ENCODE measurements at regions not wholly inside any gene's neighbourhood (a gene's known extent, or its start where the extent isn't known, plus 50 kb on each side); places are given as distances from the start of the nearest gene placed in this dataset.

- TF ChIP-seq, protein P1, sequence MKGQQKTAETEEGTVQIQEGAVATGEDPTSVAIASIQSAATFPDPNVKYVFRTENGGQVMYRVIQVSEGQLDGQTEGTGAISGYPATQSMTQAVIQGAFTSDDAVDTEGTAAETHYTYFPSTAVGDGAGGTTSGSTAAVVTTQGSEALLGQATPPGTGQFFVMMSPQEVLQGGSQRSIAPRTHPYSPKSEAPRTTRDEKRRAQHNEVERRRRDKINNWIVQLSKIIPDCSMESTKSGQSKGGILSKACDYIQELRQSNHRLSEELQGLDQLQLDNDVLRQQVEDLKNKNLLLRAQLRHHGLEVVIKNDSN (IDR thresholded peaks at IDR 0.05): no peak
- TF ChIP-seq ZBTB7A (IDR thresholded peaks at IDR 0.05; ENCODE audit: low read depth) (no peak), FOXM1 (IDR thresholded peaks at IDR 0.05; ENCODE audit: borderline replicate concordance, low read depth) (no peak), EP300 (IDR thresholded peaks at IDR 0.05; ENCODE audit: borderline replicate concordance) (no peak), EGR1 (IDR thresholded peaks at IDR 0.05) (no peak), RAD21 (IDR thresholded peaks at IDR 0.05; ENCODE audit: low read depth) (no peak), TEAD4 (IDR thresholded peaks at IDR 0.05) (no peak), NFIC (IDR thresholded peaks at IDR 0.05) (no peak), CREB1 (IDR thresholded peaks at IDR 0.05; ENCODE audit: low read depth) (no peak), YY1 (IDR thresholded peaks at IDR 0.05; ENCODE audit: low read depth) (no peak), TCF12 (IDR thresholded peaks at IDR 0.05; ENCODE audit: low read depth) (no peak)
- TF ChIP-seq, protein P2, sequence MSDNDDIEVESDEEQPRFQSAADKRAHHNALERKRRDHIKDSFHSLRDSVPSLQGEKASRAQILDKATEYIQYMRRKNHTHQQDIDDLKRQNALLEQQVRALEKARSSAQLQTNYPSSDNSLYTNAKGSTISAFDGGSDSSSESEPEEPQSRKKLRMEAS (IDR thresholded peaks at IDR 0.05): no peak
These were observed 204.7 kb upstream of the KLF14 start for GRCh38 chr7:130938661-130939060.

GRCh38 chr7:130939321-130940095, 205.5 kb upstream of the KLF14 start:
- TF ChIP-seq, protein P2 (IDR thresholded peaks at IDR 0.05): no peak
- TF ChIP-seq TCF12 (IDR thresholded peaks at IDR 0.05; ENCODE audit: low read depth) (no peak), RAD21 (IDR thresholded peaks at IDR 0.05; ENCODE audit: low read depth) (peak; percentile 23; the same call in 1 of the 2 replicates), ZBTB7A (IDR thresholded peaks at IDR 0.05; ENCODE audit: low read depth) (no peak)
- TF ChIP-seq, protein P1 (IDR thresholded peaks at IDR 0.05): no peak

DNA sequence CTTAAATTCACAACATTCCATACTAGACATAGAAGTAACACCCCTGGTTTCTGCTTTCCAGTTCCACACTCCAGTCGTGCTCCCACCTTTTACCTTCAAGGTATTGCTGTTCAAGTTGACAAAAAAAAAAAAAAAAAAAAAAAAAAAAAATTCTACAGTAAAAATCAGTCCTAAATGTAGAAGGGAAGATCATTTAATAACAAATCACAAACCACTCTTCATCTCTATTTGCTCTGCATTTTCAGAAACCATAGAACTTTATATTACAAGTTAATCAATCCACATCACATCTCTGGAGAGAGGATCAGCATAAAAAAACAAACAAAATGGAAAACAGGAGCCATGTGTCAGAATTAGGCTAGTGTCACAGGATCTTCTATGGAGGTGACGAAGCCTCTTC, 206.3 kb upstream of the KLF14 start:
- no peak for TF ChIP-seq NFIC (IDR thresholded peaks at IDR 0.05)

GRCh38 chr7:130940907-130941306, 206.9 kb upstream of the KLF14 start:
- TF ChIP-seq, protein P1 (IDR thresholded peaks at IDR 0.05): no peak
- TF ChIP-seq YY1 (IDR thresholded peaks at IDR 0.05; ENCODE audit: low read depth): no peak
- no peak for TF ChIP-seq TEAD4 (IDR thresholded peaks at IDR 0.05)
- TF ChIP-seq, protein P3, sequence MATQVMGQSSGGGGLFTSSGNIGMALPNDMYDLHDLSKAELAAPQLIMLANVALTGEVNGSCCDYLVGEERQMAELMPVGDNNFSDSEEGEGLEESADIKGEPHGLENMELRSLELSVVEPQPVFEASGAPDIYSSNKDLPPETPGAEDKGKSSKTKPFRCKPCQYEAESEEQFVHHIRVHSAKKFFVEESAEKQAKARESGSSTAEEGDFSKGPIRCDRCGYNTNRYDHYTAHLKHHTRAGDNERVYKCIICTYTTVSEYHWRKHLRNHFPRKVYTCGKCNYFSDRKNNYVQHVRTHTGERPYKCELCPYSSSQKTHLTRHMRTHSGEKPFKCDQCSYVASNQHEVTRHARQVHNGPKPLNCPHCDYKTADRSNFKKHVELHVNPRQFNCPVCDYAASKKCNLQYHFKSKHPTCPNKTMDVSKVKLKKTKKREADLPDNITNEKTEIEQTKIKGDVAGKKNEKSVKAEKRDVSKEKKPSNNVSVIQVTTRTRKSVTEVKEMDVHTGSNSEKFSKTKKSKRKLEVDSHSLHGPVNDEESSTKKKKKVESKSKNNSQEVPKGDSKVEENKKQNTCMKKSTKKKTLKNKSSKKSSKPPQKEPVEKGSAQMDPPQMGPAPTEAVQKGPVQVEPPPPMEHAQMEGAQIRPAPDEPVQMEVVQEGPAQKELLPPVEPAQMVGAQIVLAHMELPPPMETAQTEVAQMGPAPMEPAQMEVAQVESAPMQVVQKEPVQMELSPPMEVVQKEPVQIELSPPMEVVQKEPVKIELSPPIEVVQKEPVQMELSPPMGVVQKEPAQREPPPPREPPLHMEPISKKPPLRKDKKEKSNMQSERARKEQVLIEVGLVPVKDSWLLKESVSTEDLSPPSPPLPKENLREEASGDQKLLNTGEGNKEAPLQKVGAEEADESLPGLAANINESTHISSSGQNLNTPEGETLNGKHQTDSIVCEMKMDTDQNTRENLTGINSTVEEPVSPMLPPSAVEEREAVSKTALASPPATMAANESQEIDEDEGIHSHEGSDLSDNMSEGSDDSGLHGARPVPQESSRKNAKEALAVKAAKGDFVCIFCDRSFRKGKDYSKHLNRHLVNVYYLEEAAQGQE (IDR thresholded peaks at IDR 0.05; ENCODE audit: low read depth): no peak
- no peak for TF ChIP-seq TAF1 (IDR thresholded peaks at IDR 0.05; ENCODE audit: low read depth)
- TF ChIP-seq FOXM1 (IDR thresholded peaks at IDR 0.05; ENCODE audit: borderline replicate concordance, low read depth): no peak
- TF ChIP-seq RAD21 (IDR thresholded peaks at IDR 0.05; ENCODE audit: low read depth): no peak
- no peak for TF ChIP-seq EGR1 (IDR thresholded peaks at IDR 0.05)
- no peak for TF ChIP-seq TCF12 (IDR thresholded peaks at IDR 0.05; ENCODE audit: low read depth)
- TF ChIP-seq, protein P2 (IDR thresholded peaks at IDR 0.05): no peak
- no peak for TF ChIP-seq ZBTB7A (IDR thresholded peaks at IDR 0.05; ENCODE audit: low read depth)
- TF ChIP-seq CREB1 (IDR thresholded peaks at IDR 0.05; ENCODE audit: low read depth): no peak
- TF ChIP-seq NFIC (IDR thresholded peaks at IDR 0.05): no peak
- TF ChIP-seq CEBPB (IDR thresholded peaks at IDR 0.05): no peak
- no peak for TF ChIP-seq EP300 (IDR thresholded peaks at IDR 0.05; ENCODE audit: borderline replicate concordance)

DNA sequence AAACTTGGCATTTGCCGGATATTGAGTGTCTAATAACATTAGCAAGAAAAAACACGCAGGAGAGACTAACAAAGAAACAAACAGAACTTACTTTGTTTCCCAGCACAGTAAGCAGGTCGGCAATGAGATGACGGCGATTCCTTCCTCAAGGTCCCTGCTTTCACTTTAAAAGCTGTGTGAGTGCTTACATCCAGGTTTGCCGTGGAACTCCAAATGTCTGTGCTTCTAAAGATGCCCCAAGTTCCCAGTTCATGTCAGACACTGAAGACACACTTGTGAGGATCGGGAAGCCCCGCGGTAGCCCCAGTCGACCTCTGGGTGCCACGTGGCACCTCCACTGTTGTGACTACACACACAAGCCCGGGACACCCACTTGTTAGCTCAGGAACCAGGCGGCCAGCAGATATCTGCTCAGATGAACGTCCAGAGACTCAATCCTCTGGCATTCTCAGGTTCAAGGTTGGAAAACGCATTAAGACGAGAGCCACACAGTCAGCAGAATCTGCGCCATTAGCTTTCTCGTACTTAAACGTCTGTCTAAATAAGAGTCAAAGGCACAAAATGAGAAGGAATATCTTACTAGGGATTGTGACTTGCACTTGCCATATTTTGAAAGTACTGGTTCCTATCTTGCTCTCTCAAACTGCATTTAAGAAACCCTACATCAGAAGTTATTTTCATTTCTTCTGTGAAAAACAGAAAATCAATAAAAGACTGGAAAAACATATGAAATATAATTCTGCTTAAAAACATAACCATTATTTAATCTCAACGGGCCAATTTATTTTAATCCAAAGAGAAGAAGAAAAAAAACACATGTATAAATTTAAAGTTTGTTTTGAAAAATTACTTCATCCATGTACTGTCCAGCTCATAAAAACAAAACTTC, 207.6 kb upstream of the KLF14 start:
- TF ChIP-seq, protein P2 (IDR thresholded peaks at IDR 0.05): no peak
- TF ChIP-seq, protein P3 (IDR thresholded peaks at IDR 0.05; ENCODE audit: low read depth): no peak
- no peak for TF ChIP-seq EP300 (IDR thresholded peaks at IDR 0.05; ENCODE audit: borderline replicate concordance)
- no peak for TF ChIP-seq TCF12 (IDR thresholded peaks at IDR 0.05; ENCODE audit: low read depth)
- TF ChIP-seq CREB1 (IDR thresholded peaks at IDR 0.05; ENCODE audit: low read depth): no peak
- no peak for TF ChIP-seq TEAD4 (IDR thresholded peaks at IDR 0.05)
- no peak for TF ChIP-seq CEBPB (IDR thresholded peaks at IDR 0.05)
- no peak for TF ChIP-seq TAF1 (IDR thresholded peaks at IDR 0.05; ENCODE audit: low read depth)
- TF ChIP-seq YY1 (IDR thresholded peaks at IDR 0.05; ENCODE audit: low read depth): no peak

Data from Ishikawa (cell line).